ENCODE measurements at regions not wholly inside any gene's neighbourhood (a gene's known extent, or its start where the extent isn't known, plus 50 kb on each side); places are given as distances from the start of the nearest gene placed in this dataset.

- no peak overlapping the region for H3K27ac ChIP-seq
- DNase-seq (ENCODE audit: low spot score): no peak
- TF ChIP-seq CTCF (IDR thresholded peaks at IDR 0.05): no peak
- H3K4me3 ChIP-seq: no peak overlapping the region
Measured at GRCh38 chr4:110823251-110823650, 200.4 kb upstream of the PITX2 start.

- DNase-seq (ENCODE audit: low spot score): no peak
- no peak for TF ChIP-seq CTCF (IDR thresholded peaks at IDR 0.05)
- Histone ChIP-seq H3K4me3 (no peak overlapping the region), H3K27ac (no peak overlapping the region)
Measured at GRCh38 chr4:110824344-110824743, 201.5 kb upstream of the PITX2 start.

GRCh38 chr4:110826656-110827055 is 203.8 kb upstream of the PITX2 start:
- no peak overlapping the region for H3K27ac ChIP-seq
- H3K4me3 ChIP-seq: no peak overlapping the region
- no peak for DNase-seq (ENCODE audit: low spot score)
- TF ChIP-seq CTCF (IDR thresholded peaks at IDR 0.05): no peak

- Histone ChIP-seq H3K27ac (no peak overlapping the region), H3K4me3 (no peak overlapping the region)
- TF ChIP-seq CTCF (IDR thresholded peaks at IDR 0.05): no peak
- DNase-seq (ENCODE audit: low spot score): no peak
Measured at GRCh38 chr4:110830461-110830860, 207.6 kb upstream of the PITX2 start.

GRCh38 chr4:110837896-110838450 is 215.1 kb upstream of the PITX2 start:
- no peak overlapping the region for H3K4me3 ChIP-seq
- DNase-seq (ENCODE audit: low spot score): no peak
- no peak overlapping the region for H3K27ac ChIP-seq
- no peak for TF ChIP-seq CTCF (IDR thresholded peaks at IDR 0.05)

GRCh38 chr4:110840221-110840654 is 217.4 kb upstream of the PITX2 start:
- DNase-seq (ENCODE audit: low spot score): no peak
- no peak for TF ChIP-seq CTCF (IDR thresholded peaks at IDR 0.05)
- no peak overlapping the region for H3K27ac ChIP-seq
- no peak overlapping the region for H3K4me3 ChIP-seq

- Histone ChIP-seq H3K4me3 (no peak overlapping the region), H3K27ac (no peak overlapping the region)
- TF ChIP-seq CTCF (IDR thresholded peaks at IDR 0.05): no peak
- DNase-seq (ENCODE audit: low spot score): no peak
Measured at GRCh38 chr4:110848787-110849186, 225.9 kb upstream of the PITX2 start.
